ENCODE measurements at regions not wholly inside any gene's neighbourhood (a gene's known extent, or its start where the extent isn't known, plus 50 kb on each side); places are given as distances from the start of the nearest gene placed in this dataset.

DNA sequence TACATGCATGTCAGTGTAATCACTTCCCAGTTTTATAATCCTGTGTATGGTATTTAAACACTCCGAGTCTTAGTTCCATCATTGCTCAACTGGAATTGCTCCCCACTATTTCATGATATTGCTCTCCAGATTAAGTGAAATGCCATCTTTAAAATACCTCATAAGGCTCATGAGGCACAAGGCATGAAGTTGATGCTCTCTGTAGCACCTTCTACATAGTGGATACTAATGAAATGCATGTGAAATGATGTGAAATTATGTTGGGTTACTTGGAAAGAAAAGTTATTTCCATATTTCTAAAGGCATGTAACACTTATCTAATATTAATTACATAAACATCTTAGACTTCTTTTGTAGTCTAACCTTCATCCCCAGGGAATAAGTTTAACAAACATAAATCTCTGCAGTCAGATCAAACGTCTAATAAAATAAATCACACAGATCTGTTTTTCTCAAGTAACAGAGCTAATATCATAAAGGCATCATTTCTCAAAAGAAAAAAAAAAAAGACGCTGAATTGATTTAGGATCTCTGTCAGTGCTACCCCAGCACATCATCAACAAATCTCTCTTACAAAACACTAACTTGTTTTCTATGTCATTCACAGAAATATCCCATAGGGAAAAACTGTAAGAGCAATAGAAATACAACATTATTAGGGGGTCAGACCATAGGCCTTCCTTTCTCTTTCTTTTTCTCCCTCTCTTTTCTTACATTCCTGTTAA is 736.0 kb upstream of the LRRC4C start:
- peaks cover 3% of the 10 kb centered on the region for H3K9me3 ChIP-seq (ENCODE audit: control insufficient read depth, low read length)
- no peak overlapping the region for H4K8ac ChIP-seq (ENCODE audit: low read length)
- H3K79me1 ChIP-seq (replicated peaks; ENCODE audit: low read length, poor library complexity, severe bottlenecking): no peaks in the 10 kb centered on the region
- no peak overlapping the region for H3K4ac ChIP-seq (ENCODE audit: low read depth in 1 of 2, low read length in 2 of 2)
- H2BK120ac ChIP-seq (ENCODE audit: low read depth, low read length): no peak overlapping the region
- H2AFZ ChIP-seq (ENCODE audit: low read depth, low read length): no peak overlapping the region
- H3K23ac ChIP-seq (ENCODE audit: low read length in 2 of 2): no peak overlapping the region
- H3K4me2 ChIP-seq (ENCODE audit: low read length, poor library complexity, severe bottlenecking): no peak overlapping the region
- no peak for DNase-seq
- H2BK5ac ChIP-seq (ENCODE audit: low read depth, low read length, poor library complexity, severe bottlenecking): no peak overlapping the region
- H2BK12ac ChIP-seq (ENCODE audit: low read length in 2 of 2): no peak overlapping the region
- no peak overlapping the region for H3K14ac ChIP-seq (ENCODE audit: low read length in 2 of 2)
- H3K9ac ChIP-seq (ENCODE audit: low read length): no peak overlapping the region
- no peaks in the 10 kb centered on the region for H3K36me3 ChIP-seq (ENCODE audit: control insufficient read depth in 1 of 2, insufficient read depth in 2 of 2, low read depth in 1 of 2, low read length in 2 of 2)
- no peak overlapping the region for H4K91ac ChIP-seq (ENCODE audit: low read length)
- no peak overlapping the region for H3K18ac ChIP-seq (ENCODE audit: low read depth in 1 of 2, low read length in 2 of 2)
- H3K27me3 ChIP-seq (ENCODE audit: control insufficient read depth in 1 of 2, insufficient read depth in 1 of 2, low read length in 2 of 2): no peaks in the 10 kb centered on the region
- H2BK15ac ChIP-seq (ENCODE audit: low read depth, poor library complexity, severe bottlenecking): no peak overlapping the region
- H2AK5ac ChIP-seq (ENCODE audit: low read length, severe bottlenecking): no peak overlapping the region
- H3K4me3 ChIP-seq (ENCODE audit: insufficient read depth in 1 of 2, low read depth in 1 of 2, low read length in 2 of 2): no peak overlapping the region
- no peaks in the 10 kb centered on the region for H3K4me1 ChIP-seq (ENCODE audit: control insufficient read depth, insufficient read depth, low read depth, low read length)
- H3K27ac ChIP-seq (ENCODE audit: low read length, poor library complexity, severe bottlenecking): no peak overlapping the region
- 58% methylated on average over 2 of the region's 3 CpGs for WGBS

DNA sequence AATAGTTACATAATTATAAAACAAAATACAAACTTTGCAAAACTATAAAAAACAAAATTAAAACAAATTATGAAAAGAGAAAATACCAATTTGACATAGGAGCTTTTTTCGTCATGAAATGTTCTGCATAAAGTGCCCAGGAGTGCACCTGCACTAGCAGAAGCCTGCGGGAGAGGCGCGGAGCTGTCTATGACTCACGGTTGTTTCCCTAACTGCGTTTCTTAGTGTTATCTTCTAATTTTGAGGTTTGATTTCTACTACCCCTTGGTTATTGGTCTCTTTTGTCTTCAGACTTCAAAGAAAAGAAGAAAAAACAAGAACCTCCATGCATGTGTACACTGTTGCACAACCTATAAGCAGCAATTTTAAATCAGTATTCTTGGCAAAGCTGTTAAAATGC is 740.9 kb upstream of the LRRC4C start:
- no peak overlapping the region for H3K9ac ChIP-seq (ENCODE audit: low read length)
- no peak overlapping the region for H2BK12ac ChIP-seq (ENCODE audit: low read length in 2 of 2)
- H3K36me3 ChIP-seq (ENCODE audit: control insufficient read depth in 1 of 2, insufficient read depth in 2 of 2, low read depth in 1 of 2, low read length in 2 of 2): no peaks in the 10 kb centered on the region
- no peak overlapping the region for H2BK5ac ChIP-seq (ENCODE audit: low read depth, low read length, poor library complexity, severe bottlenecking)
- no peaks in the 10 kb centered on the region for H3K27me3 ChIP-seq (ENCODE audit: control insufficient read depth in 1 of 2, insufficient read depth in 1 of 2, low read length in 2 of 2)
- no peak overlapping the region for H3K27ac ChIP-seq (ENCODE audit: low read length, poor library complexity, severe bottlenecking)
- H3K9me3 ChIP-seq (ENCODE audit: control insufficient read depth, low read length): peaks cover 3% of the 10 kb centered on the region
- H2BK120ac ChIP-seq (ENCODE audit: low read depth, low read length): no peak overlapping the region
- H2AK5ac ChIP-seq (ENCODE audit: low read length, severe bottlenecking): no peak overlapping the region
- no peak overlapping the region for H2AFZ ChIP-seq (ENCODE audit: low read depth, low read length)
- no peak overlapping the region for H3K4me2 ChIP-seq (ENCODE audit: low read length, poor library complexity, severe bottlenecking)
- no peak overlapping the region for H3K14ac ChIP-seq (ENCODE audit: low read length in 2 of 2)
- no peaks in the 10 kb centered on the region for H3K4me1 ChIP-seq (ENCODE audit: control insufficient read depth, insufficient read depth, low read depth, low read length)
- no peak overlapping the region for H4K8ac ChIP-seq (ENCODE audit: low read length)
- H3K4me3 ChIP-seq (ENCODE audit: insufficient read depth in 1 of 2, low read depth in 1 of 2, low read length in 2 of 2): no peak overlapping the region
- no peak for DNase-seq
- 93% methylated on average over 6 of the region's 6 CpGs for WGBS
- no peak overlapping the region for H4K91ac ChIP-seq (ENCODE audit: low read length)
- no peaks in the 10 kb centered on the region for H3K79me1 ChIP-seq (replicated peaks; ENCODE audit: low read length, poor library complexity, severe bottlenecking)
- no peak overlapping the region for H2BK15ac ChIP-seq (ENCODE audit: low read depth, poor library complexity, severe bottlenecking)
- no peak overlapping the region for H3K4ac ChIP-seq (ENCODE audit: low read depth in 1 of 2, low read length in 2 of 2)
- no peak overlapping the region for H3K18ac ChIP-seq (ENCODE audit: low read depth in 1 of 2, low read length in 2 of 2)
- H3K23ac ChIP-seq (ENCODE audit: low read length in 2 of 2): no peak overlapping the region

- no peak overlapping the region for H2AK5ac ChIP-seq (ENCODE audit: low read length, severe bottlenecking)
- no peaks in the 10 kb centered on the region for H3K27me3 ChIP-seq (ENCODE audit: control insufficient read depth in 1 of 2, insufficient read depth in 1 of 2, low read length in 2 of 2)
- no peak overlapping the region for H3K4ac ChIP-seq (ENCODE audit: low read depth in 1 of 2, low read length in 2 of 2)
- H3K4me1 ChIP-seq (ENCODE audit: control insufficient read depth, insufficient read depth, low read depth, low read length): no peaks in the 10 kb centered on the region
- H3K18ac ChIP-seq (ENCODE audit: low read depth in 1 of 2, low read length in 2 of 2): no peak overlapping the region
- H2AFZ ChIP-seq (ENCODE audit: low read depth, low read length): no peak overlapping the region
- H3K4me3 ChIP-seq (ENCODE audit: insufficient read depth in 1 of 2, low read depth in 1 of 2, low read length in 2 of 2): no peak overlapping the region
- no peaks in the 10 kb centered on the region for H3K79me1 ChIP-seq (replicated peaks; ENCODE audit: low read length, poor library complexity, severe bottlenecking)
- no peaks in the 10 kb centered on the region for H3K36me3 ChIP-seq (ENCODE audit: control insufficient read depth in 1 of 2, insufficient read depth in 2 of 2, low read depth in 1 of 2, low read length in 2 of 2)
- H3K4me2 ChIP-seq (ENCODE audit: low read length, poor library complexity, severe bottlenecking): no peak overlapping the region
- no peak overlapping the region for H2BK120ac ChIP-seq (ENCODE audit: low read depth, low read length)
- H2BK15ac ChIP-seq (ENCODE audit: low read depth, poor library complexity, severe bottlenecking): no peak overlapping the region
- no peak overlapping the region for H2BK5ac ChIP-seq (ENCODE audit: low read depth, low read length, poor library complexity, severe bottlenecking)
- H4K91ac ChIP-seq (ENCODE audit: low read length): no peak overlapping the region
- H3K9ac ChIP-seq (ENCODE audit: low read length): no peak overlapping the region
- no peak overlapping the region for H2BK12ac ChIP-seq (ENCODE audit: low read length in 2 of 2)
- no peak overlapping the region for H3K14ac ChIP-seq (ENCODE audit: low read length in 2 of 2)
- DNase-seq: no peak
- no peak overlapping the region for H4K8ac ChIP-seq (ENCODE audit: low read length)
- H3K27ac ChIP-seq (ENCODE audit: low read length, poor library complexity, severe bottlenecking): no peak overlapping the region
- 82% methylated on average over 5 of the region's 6 CpGs for WGBS
- H3K9me3 ChIP-seq (ENCODE audit: control insufficient read depth, low read length): peaks cover 3% of the 10 kb centered on the region
- H3K23ac ChIP-seq (ENCODE audit: low read length in 2 of 2): no peak overlapping the region
Measured at GRCh38 chr11:42201603-42202148, 742.2 kb upstream of the LRRC4C start.

GRCh38 chr11:42205518-42205917 is 746.1 kb upstream of the LRRC4C start:
- no peak for DNase-seq
- Histone ChIP-seq H3K23ac (ENCODE audit: low read length in 2 of 2) (no peak overlapping the region), H3K14ac (ENCODE audit: low read length in 2 of 2) (no peak overlapping the region), H3K4me3 (ENCODE audit: insufficient read depth in 1 of 2, low read depth in 1 of 2, low read length in 2 of 2) (no peak overlapping the region), H3K9me3 (ENCODE audit: control insufficient read depth, low read length) (no peaks in the 10 kb centered on the region), H3K4ac (ENCODE audit: low read depth in 1 of 2, low read length in 2 of 2) (no peak overlapping the region), H2BK5ac (ENCODE audit: low read depth, low read length, poor library complexity, severe bottlenecking) (no peak overlapping the region), H3K4me2 (ENCODE audit: low read length, poor library complexity, severe bottlenecking) (no peak overlapping the region), H3K4me1 (ENCODE audit: control insufficient read depth, insufficient read depth, low read depth, low read length) (no peaks in the 10 kb centered on the region), H2AK5ac (ENCODE audit: low read length, severe bottlenecking) (no peak overlapping the region), H3K36me3 (ENCODE audit: control insufficient read depth in 1 of 2, insufficient read depth in 2 of 2, low read depth in 1 of 2, low read length in 2 of 2) (no peaks in the 10 kb centered on the region), H2BK120ac (ENCODE audit: low read depth, low read length) (no peak overlapping the region), H2AFZ (ENCODE audit: low read depth, low read length) (no peak overlapping the region), H3K9ac (ENCODE audit: low read length) (no peak overlapping the region), H3K79me1 (replicated peaks; ENCODE audit: low read length, poor library complexity, severe bottlenecking) (no peaks in the 10 kb centered on the region), H4K91ac (ENCODE audit: low read length) (no peak overlapping the region), H4K8ac (ENCODE audit: low read length) (no peak overlapping the region), H3K27ac (ENCODE audit: low read length, poor library complexity, severe bottlenecking) (no peak overlapping the region), H3K18ac (ENCODE audit: low read depth in 1 of 2, low read length in 2 of 2) (no peak overlapping the region), H2BK15ac (ENCODE audit: low read depth, poor library complexity, severe bottlenecking) (no peak overlapping the region), H3K27me3 (ENCODE audit: control insufficient read depth in 1 of 2, insufficient read depth in 1 of 2, low read length in 2 of 2) (no peaks in the 10 kb centered on the region), H2BK12ac (ENCODE audit: low read length in 2 of 2) (no peak overlapping the region)
- WGBS: 14% methylated on average over 1 of the region's 1 CpG

All from mesenchymal stem cell (in vitro differentiated cells and primary cell).